ENCODE measurements at regions not wholly inside any gene's neighbourhood (a gene's known extent, or its start where the extent isn't known, plus 50 kb on each side); places are given as distances from the start of the nearest gene placed in this dataset.
"Not testable (repeated sequence)": the region's sequence is repeated elsewhere in the genome, so short reads cannot be mapped to it uniquely, and the experiment has no call there.

GRCh38 chr13:18726524-18726923 is 455.1 kb downstream of the TUBA3C start:
- H3K27me3 Mint-ChIP-seq (ENCODE audit: insufficient read depth); H3K4me3 Mint-ChIP-seq; intact Hi-C loops (cut with micrococcal nuclease); DNase-seq (ENCODE audit: low spot score); H3K4me1 Mint-ChIP-seq (ENCODE audit: low read depth); H3K9me3 Mint-ChIP-seq; H3K36me3 Mint-ChIP-seq (ENCODE audit: low read depth); H3K27ac Mint-ChIP-seq: not testable (repeated sequence)

- H3K36me3 Mint-ChIP-seq (ENCODE audit: low read depth); H3K9me3 Mint-ChIP-seq; DNase-seq (ENCODE audit: low spot score); H3K4me1 Mint-ChIP-seq (ENCODE audit: low read depth); H3K4me3 Mint-ChIP-seq; H3K27ac Mint-ChIP-seq; H3K27me3 Mint-ChIP-seq (ENCODE audit: insufficient read depth); intact Hi-C loops (cut with micrococcal nuclease): not testable (repeated sequence)
Observed at GRCh38 chr13:18725242-18725822, 456.3 kb downstream of the TUBA3C start.

GRCh38 chr13:18714889-18715288 is 466.7 kb downstream of the TUBA3C start:
- Mint-ChIP-seq H3K27ac (no peak overlapping the region), H3K4me3 (no peak overlapping the region), H3K4me1 (ENCODE audit: low read depth) (no peaks in the 10 kb centered on the region), H3K36me3 (ENCODE audit: low read depth) (no peaks in the 10 kb centered on the region), H3K9me3 (peaks cover 20% of the 10 kb centered on the region), H3K27me3 (ENCODE audit: insufficient read depth) (no peaks in the 10 kb centered on the region)
- intact Hi-C loops (cut with micrococcal nuclease): no loop called here
- DNase-seq (ENCODE audit: low spot score): no peak

GRCh38 chr13:18710673-18711072 is 471.0 kb downstream of the TUBA3C start:
- intact Hi-C loops (cut with micrococcal nuclease); H3K27ac Mint-ChIP-seq; H3K4me3 Mint-ChIP-seq; DNase-seq (ENCODE audit: low spot score); H3K27me3 Mint-ChIP-seq (ENCODE audit: insufficient read depth); H3K36me3 Mint-ChIP-seq (ENCODE audit: low read depth); H3K4me1 Mint-ChIP-seq (ENCODE audit: low read depth): not testable (repeated sequence)
- H3K9me3 Mint-ChIP-seq: peaks cover 20% of the 10 kb centered on the region

GRCh38 chr13:18706538-18706937 is 475.1 kb downstream of the TUBA3C start:
- H3K27ac Mint-ChIP-seq; H3K4me3 Mint-ChIP-seq; DNase-seq (ENCODE audit: low spot score); H3K4me1 Mint-ChIP-seq (ENCODE audit: low read depth); H3K27me3 Mint-ChIP-seq (ENCODE audit: insufficient read depth); intact Hi-C loops (cut with micrococcal nuclease); H3K36me3 Mint-ChIP-seq (ENCODE audit: low read depth): not testable (repeated sequence)
- H3K9me3 Mint-ChIP-seq: peaks cover 14% of the 10 kb centered on the region

GRCh38 chr13:18702464-18703247 is 479.0 kb downstream of the TUBA3C start:
- H3K4me3 Mint-ChIP-seq; H3K27me3 Mint-ChIP-seq (ENCODE audit: insufficient read depth); H3K27ac Mint-ChIP-seq; H3K36me3 Mint-ChIP-seq (ENCODE audit: low read depth); intact Hi-C loops (cut with micrococcal nuclease); DNase-seq (ENCODE audit: low spot score); H3K4me1 Mint-ChIP-seq (ENCODE audit: low read depth); H3K9me3 Mint-ChIP-seq: not testable (repeated sequence)

GRCh38 chr13:18698332-18698731 is 483.3 kb downstream of the TUBA3C start:
- H3K27me3 Mint-ChIP-seq (ENCODE audit: insufficient read depth); H3K36me3 Mint-ChIP-seq (ENCODE audit: low read depth); intact Hi-C loops (cut with micrococcal nuclease); H3K4me3 Mint-ChIP-seq; DNase-seq (ENCODE audit: low spot score); H3K27ac Mint-ChIP-seq; H3K4me1 Mint-ChIP-seq (ENCODE audit: low read depth); H3K9me3 Mint-ChIP-seq: not testable (repeated sequence)

GRCh38 chr13:18697851-18698250 is 483.8 kb downstream of the TUBA3C start:
- DNase-seq (ENCODE audit: low spot score); intact Hi-C loops (cut with micrococcal nuclease); H3K36me3 Mint-ChIP-seq (ENCODE audit: low read depth); H3K27me3 Mint-ChIP-seq (ENCODE audit: insufficient read depth); H3K27ac Mint-ChIP-seq; H3K4me3 Mint-ChIP-seq; H3K4me1 Mint-ChIP-seq (ENCODE audit: low read depth); H3K9me3 Mint-ChIP-seq: not testable (repeated sequence)

GRCh38 chr13:18697221-18697620 is 484.4 kb downstream of the TUBA3C start:
- H3K4me3 Mint-ChIP-seq; H3K27ac Mint-ChIP-seq; H3K4me1 Mint-ChIP-seq (ENCODE audit: low read depth); H3K9me3 Mint-ChIP-seq; DNase-seq (ENCODE audit: low spot score); H3K27me3 Mint-ChIP-seq (ENCODE audit: insufficient read depth); intact Hi-C loops (cut with micrococcal nuclease); H3K36me3 Mint-ChIP-seq (ENCODE audit: low read depth): not testable (repeated sequence)

GRCh38 chr13:18677403-18677802 is 504.2 kb downstream of the TUBA3C start:
- H3K4me3 Mint-ChIP-seq; H3K4me1 Mint-ChIP-seq (ENCODE audit: low read depth); intact Hi-C loops (cut with micrococcal nuclease); H3K27me3 Mint-ChIP-seq (ENCODE audit: insufficient read depth); DNase-seq (ENCODE audit: low spot score); H3K9me3 Mint-ChIP-seq; H3K36me3 Mint-ChIP-seq (ENCODE audit: low read depth); H3K27ac Mint-ChIP-seq: not testable (repeated sequence)

- H3K4me1 Mint-ChIP-seq (ENCODE audit: low read depth); H3K27ac Mint-ChIP-seq; H3K27me3 Mint-ChIP-seq (ENCODE audit: insufficient read depth); DNase-seq (ENCODE audit: low spot score); H3K9me3 Mint-ChIP-seq; intact Hi-C loops (cut with micrococcal nuclease); H3K36me3 Mint-ChIP-seq (ENCODE audit: low read depth); H3K4me3 Mint-ChIP-seq: not testable (repeated sequence)
Observed at GRCh38 chr13:18675268-18675667, 506.4 kb downstream of the TUBA3C start.

GRCh38 chr13:18673794-18674193 is 507.8 kb downstream of the TUBA3C start:
- H3K36me3 Mint-ChIP-seq (ENCODE audit: low read depth); intact Hi-C loops (cut with micrococcal nuclease); H3K4me1 Mint-ChIP-seq (ENCODE audit: low read depth); H3K9me3 Mint-ChIP-seq; H3K4me3 Mint-ChIP-seq; H3K27me3 Mint-ChIP-seq (ENCODE audit: insufficient read depth); DNase-seq (ENCODE audit: low spot score); H3K27ac Mint-ChIP-seq: not testable (repeated sequence)

GRCh38 chr13:18666585-18666984 is 515.0 kb downstream of the TUBA3C start:
- H3K4me3 Mint-ChIP-seq; H3K36me3 Mint-ChIP-seq (ENCODE audit: low read depth); DNase-seq (ENCODE audit: low spot score); H3K27ac Mint-ChIP-seq; intact Hi-C loops (cut with micrococcal nuclease); H3K9me3 Mint-ChIP-seq; H3K27me3 Mint-ChIP-seq (ENCODE audit: insufficient read depth); H3K4me1 Mint-ChIP-seq (ENCODE audit: low read depth): not testable (repeated sequence)

- H3K36me3 Mint-ChIP-seq (ENCODE audit: low read depth); intact Hi-C loops (cut with micrococcal nuclease); H3K27ac Mint-ChIP-seq; H3K4me1 Mint-ChIP-seq (ENCODE audit: low read depth); H3K4me3 Mint-ChIP-seq; H3K9me3 Mint-ChIP-seq; DNase-seq (ENCODE audit: low spot score); H3K27me3 Mint-ChIP-seq (ENCODE audit: insufficient read depth): not testable (repeated sequence)
Observed at GRCh38 chr13:18665716-18666115, 515.9 kb downstream of the TUBA3C start.

Data from activated T-helper 1 cell treated with anti-CD3 and anti-CD28 coated beads, Interleukin-12 subunit alpha, Interleukin-12 subunit beta, Interleukin-2, Interleukin-4 antibody, amounts not matched to agents 30 ng/mL and 10 ng/mL and 1 ng/mL, durations not matched to agents 14 hours and 24 hours and 36 hours (primary cell).